ENCODE measurements at regions not wholly inside any gene's neighbourhood (a gene's known extent, or its start where the extent isn't known, plus 50 kb on each side); places are given as distances from the start of the nearest gene placed in this dataset.

GRCh38 chr14:37810094-37810801 is 214.8 kb downstream of the TTC6 start:
- H3K79me2 ChIP-seq (ENCODE audit: insufficient read depth, low read depth, low read length) = no peaks in the 10 kb centered on the region
- no peaks in the 10 kb centered on the region for H3K9me3 ChIP-seq (ENCODE audit: low read length)
- no peaks in the 10 kb centered on the region for H3K4me1 ChIP-seq (ENCODE audit: insufficient read depth, low read length, poor library complexity, severe bottlenecking)
- H3K4me3 ChIP-seq (ENCODE audit: low read depth, low read length, poor library complexity, severe bottlenecking) = no peak overlapping the region
- no peak overlapping the region for H3K27ac ChIP-seq (ENCODE audit: low read depth, low read length, poor library complexity, severe bottlenecking)
- intact Hi-C loops (cut with micrococcal nuclease; ENCODE audit: unreplicated experiment) = no loop called here
- H2AFZ ChIP-seq (ENCODE audit: low read length) = no peak overlapping the region
- H3K9me2 ChIP-seq (ENCODE audit: insufficient read depth, low read length) = no peaks in the 10 kb centered on the region
- DNase-seq (ENCODE audit: low spot score) = no peak
- H3K36me3 ChIP-seq (ENCODE audit: insufficient read depth, low read length) = no peaks in the 10 kb centered on the region
- CTCF ChIA-PET (ENCODE audit: unreplicated experiment) = no interaction called here
- BruUV-seq (replicated peaks) = no TSS peak
- no peaks in the 10 kb centered on the region for H4K20me1 ChIP-seq (ENCODE audit: insufficient read depth, low read length)
- TF ChIP-seq EZH2phosphoT487 (IDR thresholded peaks at IDR 0.05; ENCODE audit: borderline replicate concordance, low read depth, low read length) (no peak), CTCF (conservative IDR thresholded peaks at IDR 0.05; ENCODE audit: low read length) (no peak)
- H3K4me2 ChIP-seq (ENCODE audit: low read length) = no peak overlapping the region
- POLR2A ChIA-PET = interaction anchor here (0.5 kb wide), 1 partner anchor 801 kb away, joined by 3 read pairs; no protein-coding TSS in a partner anchor

GRCh38 chr14:37813732-37814131 is 218.3 kb downstream of the TTC6 start:
- H3K79me2 ChIP-seq (ENCODE audit: insufficient read depth, low read depth, low read length) = no peaks in the 10 kb centered on the region
- no peaks in the 10 kb centered on the region for H4K20me1 ChIP-seq (ENCODE audit: insufficient read depth, low read length)
- POLR2A ChIA-PET = interaction anchor here (0.5 to 1.0 kb wide), 2 partner anchors 39 to 134 kb away, joined by 3 read pairs; no protein-coding TSS in a partner anchor
- no peak overlapping the region for H3K27ac ChIP-seq (ENCODE audit: low read depth, low read length, poor library complexity, severe bottlenecking)
- H2AFZ ChIP-seq (ENCODE audit: low read length) = no peak overlapping the region
- no peaks in the 10 kb centered on the region for H3K36me3 ChIP-seq (ENCODE audit: insufficient read depth, low read length)
- CTCF ChIA-PET (ENCODE audit: unreplicated experiment) = no interaction called here
- TF ChIP-seq CTCF (conservative IDR thresholded peaks at IDR 0.05; ENCODE audit: low read length) (no peak), EZH2phosphoT487 (IDR thresholded peaks at IDR 0.05; ENCODE audit: borderline replicate concordance, low read depth, low read length) (no peak)
- no TSS peak for BruUV-seq (replicated peaks)
- no peaks in the 10 kb centered on the region for H3K4me1 ChIP-seq (ENCODE audit: insufficient read depth, low read length, poor library complexity, severe bottlenecking)
- no peak for DNase-seq (ENCODE audit: low spot score)
- intact Hi-C loops (cut with micrococcal nuclease; ENCODE audit: unreplicated experiment) = no loop called here
- no peaks in the 10 kb centered on the region for H3K9me3 ChIP-seq (ENCODE audit: low read length)
- no peak overlapping the region for H3K4me3 ChIP-seq (ENCODE audit: low read depth, low read length, poor library complexity, severe bottlenecking)
- no peaks in the 10 kb centered on the region for H3K9me2 ChIP-seq (ENCODE audit: insufficient read depth, low read length)
- H3K4me2 ChIP-seq (ENCODE audit: low read length) = no peak overlapping the region

GRCh38 chr14:37816135-37816534 is 220.7 kb downstream of the TTC6 start:
- BruUV-seq (replicated peaks) = no TSS peak
- no peaks in the 10 kb centered on the region for H3K9me2 ChIP-seq (ENCODE audit: insufficient read depth, low read length)
- H2AFZ ChIP-seq (ENCODE audit: low read length) = no peak overlapping the region
- H3K9me3 ChIP-seq (ENCODE audit: low read length) = no peaks in the 10 kb centered on the region
- H4K20me1 ChIP-seq (ENCODE audit: insufficient read depth, low read length) = no peaks in the 10 kb centered on the region
- no peaks in the 10 kb centered on the region for H3K4me1 ChIP-seq (ENCODE audit: insufficient read depth, low read length, poor library complexity, severe bottlenecking)
- CTCF ChIA-PET (ENCODE audit: unreplicated experiment) = no interaction called here
- H3K4me2 ChIP-seq (ENCODE audit: low read length) = no peak overlapping the region
- DNase-seq (ENCODE audit: low spot score) = no peak
- POLR2A ChIA-PET = interaction anchor here (0.7 kb wide), 2 partner anchors 605 to 759 kb away, joined by 3 read pairs; no protein-coding TSS in a partner anchor
- no peaks in the 10 kb centered on the region for H3K36me3 ChIP-seq (ENCODE audit: insufficient read depth, low read length)
- no peak overlapping the region for H3K27ac ChIP-seq (ENCODE audit: low read depth, low read length, poor library complexity, severe bottlenecking)
- H3K79me2 ChIP-seq (ENCODE audit: insufficient read depth, low read depth, low read length) = no peaks in the 10 kb centered on the region
- no peak overlapping the region for H3K4me3 ChIP-seq (ENCODE audit: low read depth, low read length, poor library complexity, severe bottlenecking)
- intact Hi-C loops (cut with micrococcal nuclease; ENCODE audit: unreplicated experiment) = no loop called here
- TF ChIP-seq EZH2phosphoT487 (IDR thresholded peaks at IDR 0.05; ENCODE audit: borderline replicate concordance, low read depth, low read length) = no peak
- TF ChIP-seq CTCF (conservative IDR thresholded peaks at IDR 0.05; ENCODE audit: low read length) = no peak
